WTC11 (cell line): ENCODE measurements at regions not wholly inside any gene's neighbourhood (a gene's known extent, or its start where the extent isn't known, plus 50 kb on each side); places are given as distances from the start of the nearest gene placed in this dataset.

ENCODE experiments used
- ATAC-seq: fragments of 200-7000 bp; cut with Tn5 transposase; 2 replicates; pipeline ENCODE4 v1.10.0; 2021; ENCODE audit warnings: mild to moderate bottlenecking, moderate library complexity
- CTCF ChIA-PET: fragments of 300-600 bp; sonication (Branson Sonifier 250); formaldehyde crosslinking; loops from one replicate; lab custom pipeline; 2021; ENCODE audit warnings: antibody characterized with exemption; lab: Charles Lee
- POLR2A ChIA-PET: fragments of 350-600 bp; sonication (Branson Sonifier 250); formaldehyde crosslinking; loops from one replicate; lab custom pipeline; 2021; ENCODE audit warnings: antibody characterized with exemption; lab: Charles Lee
- DNase-seq: peaks from one replicate; pipeline ENCODE4 v3.0.0; 2021; ENCODE audit warnings: low spot score
- H3K27ac Mint-ChIP-seq: 2 replicates; pipeline ENCODE4 v1.8.0; 2021; ENCODE audit warnings: mixed read lengths
- H3K27me3 Mint-ChIP-seq: 2 replicates; pipeline ENCODE4 v1.8.0; 2021; ENCODE audit warnings: low read depth, mild to moderate bottlenecking, moderate library complexity, mixed read lengths
- H3K36me3 Mint-ChIP-seq: 2 replicates; pipeline ENCODE4 v1.8.0; 2021; ENCODE audit warnings: mixed read lengths
- H3K4me1 Mint-ChIP-seq: 2 replicates; pipeline ENCODE4 v1.8.0; 2022; ENCODE audit warnings: mixed read lengths
- H3K4me3 Mint-ChIP-seq: 2 replicates; pipeline ENCODE4 v1.8.0; 2021; ENCODE audit warnings: mild to moderate bottlenecking, moderate library complexity, mixed read lengths
- H3K9me3 Mint-ChIP-seq: 2 replicates; pipeline ENCODE4 v1.8.0; 2021; ENCODE audit warnings: mixed read lengths
- ATF1 ChIP-seq: sonication (generic); formaldehyde crosslinking; IDR thresholded peaks from 2 replicates; pipeline ENCODE4 v1.8.1; 2023; ENCODE audit warnings: mild to moderate bottlenecking, moderate library complexity, missing genetic modification reagents
- ETV6 ChIP-seq: sonication (generic); formaldehyde crosslinking; IDR thresholded peaks from 2 replicates; pipeline ENCODE4 v1.8.1; 2022; ENCODE audit warnings: mild to moderate bottlenecking, missing genetic modification reagents
- JAZF1 ChIP-seq: fragments of 250-450 bp; sonication (Bioruptor Pico); IDR thresholded peaks from 2 replicates; pipeline ENCODE4 v1.9.0; 2021; ENCODE audit warnings: moderate library complexity, mild to moderate bottlenecking, inconsistent platforms
- NFYB ChIP-seq: sonication (generic); formaldehyde crosslinking; conservative IDR thresholded peaks from 2 replicates; pipeline ENCODE4 v1.8.0; 2022; ENCODE audit warnings: low read depth, missing genetic modification reagents
- OVOL2 ChIP-seq: fragments of 250-450 bp; sonication (Bioruptor Pico); IDR thresholded peaks from 2 replicates; pipeline ENCODE4 v1.9.0; 2021; ENCODE audit warnings: mild to moderate bottlenecking, borderline replicate concordance
- SP1 ChIP-seq: sonication (generic); formaldehyde crosslinking; conservative IDR thresholded peaks from 2 replicates; pipeline ENCODE4 v1.8.1; 2022; ENCODE audit warnings: missing genetic modification reagents
- TEAD1 ChIP-seq: sonication (generic); formaldehyde crosslinking; IDR thresholded peaks from 2 replicates; pipeline ENCODE4 v1.8.0; 2022; ENCODE audit warnings: mild to moderate bottlenecking, missing genetic modification reagents
- ZNF232 ChIP-seq: sonication (generic); formaldehyde crosslinking; IDR thresholded peaks from 2 replicates; pipeline ENCODE4 v1.8.0; 2022; ENCODE audit warnings: mild to moderate bottlenecking, missing genetic modification reagents
- ZNF416 ChIP-seq: fragments of 250-450 bp; sonication (Bioruptor Pico); IDR thresholded peaks from 2 replicates; pipeline ENCODE4 v1.9.0; 2021; ENCODE audit warnings: mild to moderate bottlenecking, inconsistent platforms
- TF ChIP-seq, protein P1 (sequence below): sonication (generic); formaldehyde crosslinking; IDR thresholded peaks from 2 replicates; pipeline ENCODE4 v1.8.0; 2023; ENCODE audit warnings: missing genetic modification reagents, mild to moderate bottlenecking, borderline replicate concordance
- TF ChIP-seq, protein P2 (sequence below): sonication (generic); formaldehyde crosslinking; IDR thresholded peaks from 2 replicates; pipeline ENCODE4 v1.8.0; 2022; ENCODE audit warnings: mild to moderate bottlenecking, missing genetic modification reagents
- TF ChIP-seq, protein P3 (sequence below): sonication (generic); formaldehyde crosslinking; IDR thresholded peaks from 2 replicates; pipeline ENCODE4 v1.8.1; 2023; ENCODE audit warnings: mild to moderate bottlenecking, missing genetic modification reagents, borderline replicate concordance
- TF ChIP-seq, protein P4 (sequence below): sonication (generic); formaldehyde crosslinking; conservative IDR thresholded peaks from 2 replicates; pipeline ENCODE4 v1.8.1; 2022; ENCODE audit warnings: mild to moderate bottlenecking, missing genetic modification reagents
- TF ChIP-seq, protein P5 (sequence below): fragments of 250-450 bp; sonication (Bioruptor Pico); IDR thresholded peaks from 2 replicates; pipeline ENCODE4 v1.9.0; 2021; ENCODE audit warnings: moderate library complexity, mild to moderate bottlenecking, inconsistent platforms, borderline replicate concordance
- TF ChIP-seq, protein P6 (sequence below): fragments of 250-450 bp; sonication (Bioruptor Pico); IDR thresholded peaks from 2 replicates; pipeline ENCODE4 v1.9.0; 2021; ENCODE audit warnings: mild to moderate bottlenecking, borderline replicate concordance

DNA sequence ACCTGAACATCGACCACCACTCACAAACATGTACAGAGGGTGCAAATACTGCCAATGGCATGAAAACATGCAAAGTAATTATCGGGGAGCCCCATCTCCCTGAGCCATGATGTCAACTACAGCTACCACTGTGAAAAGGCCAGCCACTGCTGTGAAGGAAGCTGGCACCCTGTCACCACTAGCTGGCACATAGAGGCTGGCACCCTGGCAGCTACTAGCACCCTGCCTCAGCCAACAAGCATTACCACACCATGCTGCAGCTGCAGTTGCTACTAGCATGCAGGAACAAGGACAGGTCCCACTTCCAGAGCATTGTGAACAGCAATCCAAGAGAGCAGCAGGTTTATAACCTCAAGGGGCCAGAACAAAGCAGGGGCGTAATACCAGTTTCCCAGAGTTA is 81.4 kb downstream of the PRR32 start:
- no peaks in the 10 kb centered on the region for H3K4me1 Mint-ChIP-seq
- no peak overlapping the region for H3K4me3 Mint-ChIP-seq
- TF ChIP-seq TEAD1, result no peak
- TF ChIP-seq ZNF416 (CRISPR knock-in tag), result no peak
- no peak for TF ChIP-seq JAZF1 (CRISPR knock-in tag)
- TF ChIP-seq, protein P1, sequence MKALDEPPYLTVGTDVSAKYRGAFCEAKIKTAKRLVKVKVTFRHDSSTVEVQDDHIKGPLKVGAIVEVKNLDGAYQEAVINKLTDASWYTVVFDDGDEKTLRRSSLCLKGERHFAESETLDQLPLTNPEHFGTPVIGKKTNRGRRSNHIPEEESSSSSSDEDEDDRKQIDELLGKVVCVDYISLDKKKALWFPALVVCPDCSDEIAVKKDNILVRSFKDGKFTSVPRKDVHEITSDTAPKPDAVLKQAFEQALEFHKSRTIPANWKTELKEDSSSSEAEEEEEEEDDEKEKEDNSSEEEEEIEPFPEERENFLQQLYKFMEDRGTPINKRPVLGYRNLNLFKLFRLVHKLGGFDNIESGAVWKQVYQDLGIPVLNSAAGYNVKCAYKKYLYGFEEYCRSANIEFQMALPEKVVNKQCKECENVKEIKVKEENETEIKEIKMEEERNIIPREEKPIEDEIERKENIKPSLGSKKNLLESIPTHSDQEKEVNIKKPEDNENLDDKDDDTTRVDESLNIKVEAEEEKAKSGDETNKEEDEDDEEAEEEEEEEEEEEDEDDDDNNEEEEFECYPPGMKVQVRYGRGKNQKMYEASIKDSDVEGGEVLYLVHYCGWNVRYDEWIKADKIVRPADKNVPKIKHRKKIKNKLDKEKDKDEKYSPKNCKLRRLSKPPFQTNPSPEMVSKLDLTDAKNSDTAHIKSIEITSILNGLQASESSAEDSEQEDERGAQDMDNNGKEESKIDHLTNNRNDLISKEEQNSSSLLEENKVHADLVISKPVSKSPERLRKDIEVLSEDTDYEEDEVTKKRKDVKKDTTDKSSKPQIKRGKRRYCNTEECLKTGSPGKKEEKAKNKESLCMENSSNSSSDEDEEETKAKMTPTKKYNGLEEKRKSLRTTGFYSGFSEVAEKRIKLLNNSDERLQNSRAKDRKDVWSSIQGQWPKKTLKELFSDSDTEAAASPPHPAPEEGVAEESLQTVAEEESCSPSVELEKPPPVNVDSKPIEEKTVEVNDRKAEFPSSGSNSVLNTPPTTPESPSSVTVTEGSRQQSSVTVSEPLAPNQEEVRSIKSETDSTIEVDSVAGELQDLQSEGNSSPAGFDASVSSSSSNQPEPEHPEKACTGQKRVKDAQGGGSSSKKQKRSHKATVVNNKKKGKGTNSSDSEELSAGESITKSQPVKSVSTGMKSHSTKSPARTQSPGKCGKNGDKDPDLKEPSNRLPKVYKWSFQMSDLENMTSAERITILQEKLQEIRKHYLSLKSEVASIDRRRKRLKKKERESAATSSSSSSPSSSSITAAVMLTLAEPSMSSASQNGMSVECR, result no peak
- TF ChIP-seq, protein P2, sequence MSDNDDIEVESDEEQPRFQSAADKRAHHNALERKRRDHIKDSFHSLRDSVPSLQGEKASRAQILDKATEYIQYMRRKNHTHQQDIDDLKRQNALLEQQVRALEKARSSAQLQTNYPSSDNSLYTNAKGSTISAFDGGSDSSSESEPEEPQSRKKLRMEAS (CRISPR knock-in tag), result no peak
- no peak for TF ChIP-seq NFYB (CRISPR knock-in tag)
- TF ChIP-seq SP1 (CRISPR knock-in tag), result no peak
- no peak for TF ChIP-seq ETV6
- no peak for TF ChIP-seq ATF1
- peaks cover 9% of the 10 kb centered on the region for H3K9me3 Mint-ChIP-seq
- CTCF ChIA-PET, result no interaction called here
- ATAC-seq (no peak), DNase-seq (no peak)
- no peaks in the 10 kb centered on the region for H3K27me3 Mint-ChIP-seq
- H3K36me3 Mint-ChIP-seq, result peaks cover 4% of the 10 kb centered on the region
- POLR2A ChIA-PET, result no interaction called here
- no peak overlapping the region for H3K27ac Mint-ChIP-seq

DNA sequence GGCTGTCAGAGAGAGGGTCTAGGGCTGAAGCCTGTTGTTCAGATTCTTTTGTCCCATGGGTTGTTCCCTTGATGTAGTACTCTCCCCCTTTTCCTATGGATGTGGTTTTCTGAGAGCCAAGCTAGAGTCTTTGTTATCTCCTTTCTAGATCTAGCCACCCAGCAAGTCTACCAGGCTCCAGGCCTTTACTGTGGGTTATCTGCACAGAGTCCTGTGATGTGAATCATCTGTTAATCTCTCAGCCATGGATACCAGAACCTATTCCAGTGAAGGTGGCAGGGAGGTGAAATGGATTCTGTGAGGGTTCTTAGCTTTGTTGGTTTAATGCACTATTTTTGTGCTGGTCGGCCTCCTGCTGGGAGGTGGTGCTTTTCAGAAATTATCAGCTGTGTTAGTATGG is 109.5 kb downstream of the PRR32 start:
- Mint-ChIP-seq H3K36me3 (no peaks in the 10 kb centered on the region), H3K27ac (no peak overlapping the region), H3K4me1 (no peaks in the 10 kb centered on the region)

DNA sequence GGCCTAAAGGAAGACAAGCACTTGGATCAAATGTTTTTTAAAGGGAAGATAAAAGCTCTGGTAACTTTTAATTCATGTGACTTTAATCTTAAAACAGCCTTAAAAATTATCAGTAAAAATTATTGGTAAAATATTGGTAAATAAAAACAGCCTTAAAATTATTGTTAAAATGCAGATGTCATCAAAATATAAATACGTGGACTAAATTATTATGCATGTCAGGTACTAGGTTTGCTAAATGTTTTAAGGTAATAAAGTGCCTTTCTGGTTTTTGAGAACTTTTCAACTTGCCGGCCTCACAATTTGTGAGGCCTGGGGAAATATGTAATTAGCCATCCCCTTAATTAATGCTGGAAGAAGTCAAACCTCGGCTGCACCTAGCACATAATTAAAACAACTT is 147.7 kb downstream of the PRR32 start:
- CTCF ChIA-PET, result no interaction called here
- DNase-seq (no peak), ATAC-seq (no peak)
- Mint-ChIP-seq H3K36me3 (peaks cover 12% of the 10 kb centered on the region), H3K9me3 (peaks cover 19% of the 10 kb centered on the region), H3K4me3 (no peak overlapping the region), H3K4me1 (peaks cover 9% of the 10 kb centered on the region; the same call in 1 of the 2 replicates), H3K27ac (no peak overlapping the region), H3K27me3 (no peaks in the 10 kb centered on the region)
- TF ChIP-seq, protein P3, sequence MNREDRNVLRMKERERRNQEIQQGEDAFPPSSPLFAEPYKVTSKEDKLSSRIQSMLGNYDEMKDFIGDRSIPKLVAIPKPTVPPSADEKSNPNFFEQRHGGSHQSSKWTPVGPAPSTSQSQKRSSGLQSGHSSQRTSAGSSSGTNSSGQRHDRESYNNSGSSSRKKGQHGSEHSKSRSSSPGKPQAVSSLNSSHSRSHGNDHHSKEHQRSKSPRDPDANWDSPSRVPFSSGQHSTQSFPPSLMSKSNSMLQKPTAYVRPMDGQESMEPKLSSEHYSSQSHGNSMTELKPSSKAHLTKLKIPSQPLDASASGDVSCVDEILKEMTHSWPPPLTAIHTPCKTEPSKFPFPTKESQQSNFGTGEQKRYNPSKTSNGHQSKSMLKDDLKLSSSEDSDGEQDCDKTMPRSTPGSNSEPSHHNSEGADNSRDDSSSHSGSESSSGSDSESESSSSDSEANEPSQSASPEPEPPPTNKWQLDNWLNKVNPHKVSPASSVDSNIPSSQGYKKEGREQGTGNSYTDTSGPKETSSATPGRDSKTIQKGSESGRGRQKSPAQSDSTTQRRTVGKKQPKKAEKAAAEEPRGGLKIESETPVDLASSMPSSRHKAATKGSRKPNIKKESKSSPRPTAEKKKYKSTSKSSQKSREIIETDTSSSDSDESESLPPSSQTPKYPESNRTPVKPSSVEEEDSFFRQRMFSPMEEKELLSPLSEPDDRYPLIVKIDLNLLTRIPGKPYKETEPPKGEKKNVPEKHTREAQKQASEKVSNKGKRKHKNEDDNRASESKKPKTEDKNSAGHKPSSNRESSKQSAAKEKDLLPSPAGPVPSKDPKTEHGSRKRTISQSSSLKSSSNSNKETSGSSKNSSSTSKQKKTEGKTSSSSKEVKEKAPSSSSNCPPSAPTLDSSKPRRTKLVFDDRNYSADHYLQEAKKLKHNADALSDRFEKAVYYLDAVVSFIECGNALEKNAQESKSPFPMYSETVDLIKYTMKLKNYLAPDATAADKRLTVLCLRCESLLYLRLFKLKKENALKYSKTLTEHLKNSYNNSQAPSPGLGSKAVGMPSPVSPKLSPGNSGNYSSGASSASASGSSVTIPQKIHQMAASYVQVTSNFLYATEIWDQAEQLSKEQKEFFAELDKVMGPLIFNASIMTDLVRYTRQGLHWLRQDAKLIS (CRISPR knock-in tag), result no peak
- TF ChIP-seq, protein P4, sequence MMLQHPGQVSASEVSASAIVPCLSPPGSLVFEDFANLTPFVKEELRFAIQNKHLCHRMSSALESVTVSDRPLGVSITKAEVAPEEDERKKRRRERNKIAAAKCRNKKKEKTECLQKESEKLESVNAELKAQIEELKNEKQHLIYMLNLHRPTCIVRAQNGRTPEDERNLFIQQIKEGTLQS, result no peak
- POLR2A ChIA-PET, result no interaction called here

More for the DNA sequence above, 109.5 kb downstream of the PRR32 start:
- DNase-seq (no peak), ATAC-seq (no peak)
- POLR2A ChIA-PET, result no interaction called here
- peaks cover 10% of the 10 kb centered on the region; the same call in 1 of the 2 replicates for H3K9me3 Mint-ChIP-seq
- CTCF ChIA-PET, result no interaction called here
- H3K27me3 Mint-ChIP-seq, result no peaks in the 10 kb centered on the region
- no peak for TF ChIP-seq OVOL2
- H3K4me3 Mint-ChIP-seq, result no peak overlapping the region

DNA sequence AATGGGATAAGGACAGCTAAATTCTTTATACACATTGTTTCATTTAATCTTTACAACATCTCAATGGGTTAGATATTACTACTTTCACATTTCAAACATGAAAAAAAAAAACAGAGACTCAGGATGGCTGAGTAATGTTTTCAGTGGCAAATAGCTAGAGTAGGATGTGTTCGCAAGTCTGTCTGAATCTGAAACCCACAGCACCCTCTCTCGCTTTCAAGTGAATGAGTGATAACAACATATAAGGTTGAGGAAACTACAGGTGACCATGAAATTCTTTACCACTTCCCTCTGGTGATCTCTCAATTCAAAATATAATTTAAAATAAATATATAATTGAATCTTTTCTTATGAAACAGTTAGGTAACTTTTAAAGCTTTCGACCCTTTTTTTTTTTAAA is 162.6 kb downstream of the PRR32 start:
- no peaks in the 10 kb centered on the region for H3K36me3 Mint-ChIP-seq
- H3K9me3 Mint-ChIP-seq, result no peaks in the 10 kb centered on the region
- H3K27ac Mint-ChIP-seq, result no peak overlapping the region
- no peak for ATAC-seq
- ChIA-PET CTCF (no interaction called here), POLR2A (interaction anchor here (0.7 kb wide), 1 partner anchor 1926 kb away, joined by 3 read pairs; no protein-coding TSS in a partner anchor)
- H3K4me3 Mint-ChIP-seq, result no peak overlapping the region
- no peaks in the 10 kb centered on the region for H3K27me3 Mint-ChIP-seq
- H3K4me1 Mint-ChIP-seq, result no peaks in the 10 kb centered on the region
- no peak for DNase-seq
- TF ChIP-seq, protein P5, sequence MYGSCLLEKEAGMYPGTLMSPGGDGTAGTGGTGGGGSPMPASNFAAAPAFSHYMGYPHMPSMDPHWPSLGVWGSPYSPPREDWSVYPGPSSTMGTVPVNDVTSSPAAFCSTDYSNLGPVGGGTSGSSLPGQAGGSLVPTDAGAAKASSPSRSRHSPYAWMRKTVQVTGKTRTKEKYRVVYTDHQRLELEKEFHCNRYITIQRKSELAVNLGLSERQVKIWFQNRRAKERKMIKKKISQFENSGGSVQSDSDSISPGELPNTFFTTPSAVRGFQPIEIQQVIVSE (CRISPR knock-in tag), result no peak
- TF ChIP-seq, protein P6, sequence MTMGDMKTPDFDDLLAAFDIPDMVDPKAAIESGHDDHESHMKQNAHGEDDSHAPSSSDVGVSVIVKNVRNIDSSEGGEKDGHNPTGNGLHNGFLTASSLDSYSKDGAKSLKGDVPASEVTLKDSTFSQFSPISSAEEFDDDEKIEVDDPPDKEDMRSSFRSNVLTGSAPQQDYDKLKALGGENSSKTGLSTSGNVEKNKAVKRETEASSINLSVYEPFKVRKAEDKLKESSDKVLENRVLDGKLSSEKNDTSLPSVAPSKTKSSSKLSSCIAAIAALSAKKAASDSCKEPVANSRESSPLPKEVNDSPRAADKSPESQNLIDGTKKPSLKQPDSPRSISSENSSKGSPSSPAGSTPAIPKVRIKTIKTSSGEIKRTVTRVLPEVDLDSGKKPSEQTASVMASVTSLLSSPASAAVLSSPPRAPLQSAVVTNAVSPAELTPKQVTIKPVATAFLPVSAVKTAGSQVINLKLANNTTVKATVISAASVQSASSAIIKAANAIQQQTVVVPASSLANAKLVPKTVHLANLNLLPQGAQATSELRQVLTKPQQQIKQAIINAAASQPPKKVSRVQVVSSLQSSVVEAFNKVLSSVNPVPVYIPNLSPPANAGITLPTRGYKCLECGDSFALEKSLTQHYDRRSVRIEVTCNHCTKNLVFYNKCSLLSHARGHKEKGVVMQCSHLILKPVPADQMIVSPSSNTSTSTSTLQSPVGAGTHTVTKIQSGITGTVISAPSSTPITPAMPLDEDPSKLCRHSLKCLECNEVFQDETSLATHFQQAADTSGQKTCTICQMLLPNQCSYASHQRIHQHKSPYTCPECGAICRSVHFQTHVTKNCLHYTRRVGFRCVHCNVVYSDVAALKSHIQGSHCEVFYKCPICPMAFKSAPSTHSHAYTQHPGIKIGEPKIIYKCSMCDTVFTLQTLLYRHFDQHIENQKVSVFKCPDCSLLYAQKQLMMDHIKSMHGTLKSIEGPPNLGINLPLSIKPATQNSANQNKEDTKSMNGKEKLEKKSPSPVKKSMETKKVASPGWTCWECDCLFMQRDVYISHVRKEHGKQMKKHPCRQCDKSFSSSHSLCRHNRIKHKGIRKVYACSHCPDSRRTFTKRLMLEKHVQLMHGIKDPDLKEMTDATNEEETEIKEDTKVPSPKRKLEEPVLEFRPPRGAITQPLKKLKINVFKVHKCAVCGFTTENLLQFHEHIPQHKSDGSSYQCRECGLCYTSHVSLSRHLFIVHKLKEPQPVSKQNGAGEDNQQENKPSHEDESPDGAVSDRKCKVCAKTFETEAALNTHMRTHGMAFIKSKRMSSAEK (CRISPR knock-in tag), result no peak
- no peak for TF ChIP-seq ZNF232 (CRISPR knock-in tag)
